ENCODE measurements at regions not wholly inside any gene's neighbourhood (a gene's known extent, or its start where the extent isn't known, plus 50 kb on each side); places are given as distances from the start of the nearest gene placed in this dataset.

- TF ChIP-seq CTCF (IDR thresholded peaks at IDR 0.05; ENCODE audit: low read depth, low read length, poor library complexity, severe bottlenecking) (no peak), EZH2phosphoT487 (IDR thresholded peaks at IDR 0.05; ENCODE audit: borderline replicate concordance, low read length) (no peak)
These were observed 814.5 kb upstream of the LRATD1 start for GRCh38 chr2:13818002-13818401.

Measured in DOHH2 (cell line).